ENCODE measurements at regions not wholly inside any gene's neighbourhood (a gene's known extent, or its start where the extent isn't known, plus 50 kb on each side); places are given as distances from the start of the nearest gene placed in this dataset.

GRCh38 chr21:22880573-22880972, 1882.4 kb downstream of the NCAM2 start:
- CTCF ChIA-PET, result no interaction called here
- no peak for DNase-seq (ENCODE audit: extremely low spot score)

GRCh38 chr21:22881131-22881530, 1882.9 kb downstream of the NCAM2 start:
- DNase-seq (ENCODE audit: extremely low spot score), result no peak
- TF ChIP-seq FOXA1 (IDR thresholded peaks at IDR 0.05), result no peak
- TF ChIP-seq ARNT (IDR thresholded peaks at IDR 0.05), result no peak
- no peak for TF ChIP-seq HDGF (IDR thresholded peaks at IDR 0.05; ENCODE audit: borderline replicate concordance)
- no peak for TF ChIP-seq SUZ12 (IDR thresholded peaks at IDR 0.05)
- no peak for TF ChIP-seq FOXM1 (IDR thresholded peaks at IDR 0.05; ENCODE audit: borderline replicate concordance)
- no peak for TF ChIP-seq SP1 (IDR thresholded peaks at IDR 0.05)
- TF ChIP-seq L3MBTL2 (conservative IDR thresholded peaks at IDR 0.05), result no peak
- TF ChIP-seq FOXK2 (IDR thresholded peaks at IDR 0.05), result no peak
- TF ChIP-seq PKNOX1 (IDR thresholded peaks at IDR 0.05), result no peak
- TF ChIP-seq BHLHE40 (IDR thresholded peaks at IDR 0.05; ENCODE audit: borderline replicate concordance), result no peak
- TF ChIP-seq CTBP1 (IDR thresholded peaks at IDR 0.05; ENCODE audit: borderline replicate concordance), result no peak
- no peak for TF ChIP-seq NFRKB (IDR thresholded peaks at IDR 0.05)
- no peak for TF ChIP-seq ELF4 (IDR thresholded peaks at IDR 0.05)
- no peak for TF ChIP-seq ZNF384 (IDR thresholded peaks at IDR 0.05)
- TF ChIP-seq TARDBP (IDR thresholded peaks at IDR 0.05), result no peak
- no peak for TF ChIP-seq LEF1 (IDR thresholded peaks at IDR 0.05; ENCODE audit: borderline replicate concordance)
- ChIA-PET CTCF (no interaction called here), POLR2A (no interaction called here)

More at GRCh38 chr21:22880573-22880972, 1882.4 kb downstream of the NCAM2 start:
- POLR2A ChIA-PET, result no interaction called here
- TF ChIP-seq ZNF384 (IDR thresholded peaks at IDR 0.05), result no peak
- TF ChIP-seq HDGF (IDR thresholded peaks at IDR 0.05; ENCODE audit: borderline replicate concordance), result no peak
- TF ChIP-seq NFRKB (IDR thresholded peaks at IDR 0.05), result no peak
- no peak for TF ChIP-seq SP1 (IDR thresholded peaks at IDR 0.05)
- no peak for TF ChIP-seq LEF1 (IDR thresholded peaks at IDR 0.05; ENCODE audit: borderline replicate concordance)
- TF ChIP-seq TARDBP (IDR thresholded peaks at IDR 0.05), result no peak
- TF ChIP-seq SUZ12 (IDR thresholded peaks at IDR 0.05), result no peak
- no peak for TF ChIP-seq CTBP1 (IDR thresholded peaks at IDR 0.05; ENCODE audit: borderline replicate concordance)
- no peak for TF ChIP-seq FOXM1 (IDR thresholded peaks at IDR 0.05; ENCODE audit: borderline replicate concordance)
- TF ChIP-seq L3MBTL2 (conservative IDR thresholded peaks at IDR 0.05), result no peak
- no peak for TF ChIP-seq BHLHE40 (IDR thresholded peaks at IDR 0.05; ENCODE audit: borderline replicate concordance)
- TF ChIP-seq ELF4 (IDR thresholded peaks at IDR 0.05), result no peak
- TF ChIP-seq PKNOX1 (IDR thresholded peaks at IDR 0.05), result no peak
- TF ChIP-seq ARNT (IDR thresholded peaks at IDR 0.05), result no peak
- no peak for TF ChIP-seq FOXA1 (IDR thresholded peaks at IDR 0.05)
- no peak for TF ChIP-seq FOXK2 (IDR thresholded peaks at IDR 0.05)

GRCh38 chr21:22885079-22885478, 1886.9 kb downstream of the NCAM2 start:
- no peak for TF ChIP-seq BHLHE40 (IDR thresholded peaks at IDR 0.05; ENCODE audit: borderline replicate concordance)
- no peak for TF ChIP-seq HDGF (IDR thresholded peaks at IDR 0.05; ENCODE audit: borderline replicate concordance)
- no peak for TF ChIP-seq ARNT (IDR thresholded peaks at IDR 0.05)
- TF ChIP-seq FOXK2 (IDR thresholded peaks at IDR 0.05), result no peak
- no peak for DNase-seq (ENCODE audit: extremely low spot score)
- POLR2A ChIA-PET, result no interaction called here
- CTCF ChIA-PET, result interaction anchor here (0.5 kb wide), 1 partner anchor 358 kb away, joined by 3 read pairs; no protein-coding TSS in a partner anchor

- ChIA-PET CTCF (interaction anchor here (0.5 kb wide), 1 partner anchor 358 kb away, joined by 3 read pairs; no protein-coding TSS in a partner anchor), POLR2A (no interaction called here)
- TF ChIP-seq ZNF384 (IDR thresholded peaks at IDR 0.05), result no peak
- no peak for TF ChIP-seq FOXA1 (IDR thresholded peaks at IDR 0.05)
- TF ChIP-seq L3MBTL2 (conservative IDR thresholded peaks at IDR 0.05), result no peak
- TF ChIP-seq TARDBP (IDR thresholded peaks at IDR 0.05), result no peak
- TF ChIP-seq HDGF (IDR thresholded peaks at IDR 0.05; ENCODE audit: borderline replicate concordance), result no peak
- no peak for TF ChIP-seq FOXM1 (IDR thresholded peaks at IDR 0.05; ENCODE audit: borderline replicate concordance)
- TF ChIP-seq NFRKB (IDR thresholded peaks at IDR 0.05), result no peak
- TF ChIP-seq SUZ12 (IDR thresholded peaks at IDR 0.05), result no peak
- TF ChIP-seq BHLHE40 (IDR thresholded peaks at IDR 0.05; ENCODE audit: borderline replicate concordance), result no peak
- TF ChIP-seq PKNOX1 (IDR thresholded peaks at IDR 0.05), result no peak
- no peak for TF ChIP-seq FOXK2 (IDR thresholded peaks at IDR 0.05)
- no peak for TF ChIP-seq CTBP1 (IDR thresholded peaks at IDR 0.05; ENCODE audit: borderline replicate concordance)
- TF ChIP-seq SP1 (IDR thresholded peaks at IDR 0.05), result no peak
- TF ChIP-seq ARNT (IDR thresholded peaks at IDR 0.05), result no peak
- TF ChIP-seq ELF4 (IDR thresholded peaks at IDR 0.05), result no peak
- DNase-seq (ENCODE audit: extremely low spot score), result no peak
Observed at GRCh38 chr21:22885614-22886013, 1887.4 kb downstream of the NCAM2 start.

- ChIA-PET CTCF (no interaction called here), POLR2A (no interaction called here)
- no peak for DNase-seq (ENCODE audit: extremely low spot score)
- TF ChIP-seq PKNOX1 (IDR thresholded peaks at IDR 0.05), result no peak
- TF ChIP-seq BHLHE40 (IDR thresholded peaks at IDR 0.05; ENCODE audit: borderline replicate concordance), result no peak
- no peak for TF ChIP-seq FOXK2 (IDR thresholded peaks at IDR 0.05)
- TF ChIP-seq NFRKB (IDR thresholded peaks at IDR 0.05), result no peak
- TF ChIP-seq ELF4 (IDR thresholded peaks at IDR 0.05), result no peak
- TF ChIP-seq LEF1 (IDR thresholded peaks at IDR 0.05; ENCODE audit: borderline replicate concordance), result no peak
- TF ChIP-seq ARNT (IDR thresholded peaks at IDR 0.05), result no peak
- no peak for TF ChIP-seq FOXM1 (IDR thresholded peaks at IDR 0.05; ENCODE audit: borderline replicate concordance)
- no peak for TF ChIP-seq FOXA1 (IDR thresholded peaks at IDR 0.05)
- TF ChIP-seq L3MBTL2 (conservative IDR thresholded peaks at IDR 0.05), result no peak
- no peak for TF ChIP-seq CTBP1 (IDR thresholded peaks at IDR 0.05; ENCODE audit: borderline replicate concordance)
- TF ChIP-seq SUZ12 (IDR thresholded peaks at IDR 0.05), result no peak
- TF ChIP-seq ZNF384 (IDR thresholded peaks at IDR 0.05), result no peak
- no peak for TF ChIP-seq TARDBP (IDR thresholded peaks at IDR 0.05)
- TF ChIP-seq SP1 (IDR thresholded peaks at IDR 0.05), result no peak
- TF ChIP-seq HDGF (IDR thresholded peaks at IDR 0.05; ENCODE audit: borderline replicate concordance), result no peak
Observed at GRCh38 chr21:22889445-22889844, 1891.2 kb downstream of the NCAM2 start.
